CD14-positive monocyte (primary cell): ENCODE measurements at regions not wholly inside any gene's neighbourhood (a gene's known extent, or its start where the extent isn't known, plus 50 kb on each side); places are given as distances from the start of the nearest gene placed in this dataset.

Experiments
- DNase-seq, 3 donors: peaks; one replicate each; pipeline ENCODE4 v3.0.0-alpha.2; 2011 to 2022
- H2AFZ ChIP-seq: 2 replicates; pipeline ENCODE4 v1.6.0; 2012; ENCODE audit warnings: mild to moderate bottlenecking, low read depth, low read length, inconsistent platforms; ENCODE audit not compliant: insufficient read depth, poor library complexity, severe bottlenecking
- H3K27ac ChIP-seq, 2 donors: 1 replicate in 1 of 2; 2 replicates in 1 of 2; pipeline ENCODE4 v1.5.1; 2012 to 2013; ENCODE audit warnings: low read length in 2 of 2, control low read depth in 1 of 2, inconsistent platforms in 1 of 2, low read depth in 1 of 2, mild to moderate bottlenecking in 1 of 2
- H3K27me3 ChIP-seq, 2 donors: one replicate each; pipeline versions ENCODE4 v1.6.0 to v1.6.1; 2011 to 2013; ENCODE audit warnings: low read length in 2 of 2; ENCODE audit not compliant: control insufficient read depth in 2 of 2, insufficient read depth in 2 of 2
- H3K36me3 ChIP-seq, 2 donors: replicated peaks in 1 of 2; 1 replicate in 1 of 2; 2 replicates in 1 of 2; pipeline versions ENCODE4 v1.5.1 to v1.6.1; 2012 to 2013; ENCODE audit warnings: low read length in 2 of 2, control low read depth in 1 of 2, inconsistent platforms in 1 of 2, mild to moderate bottlenecking in 1 of 2; ENCODE audit not compliant: insufficient read depth in 2 of 2, control insufficient read depth in 1 of 2
- H3K4me1 ChIP-seq, 2 donors: 1 replicate in 1 of 2; 2 replicates in 1 of 2; pipeline versions ENCODE4 v1.5.1 to v1.6.1; 2012 to 2013; ENCODE audit warnings: low read length in 2 of 2, control low read depth in 1 of 2, inconsistent platforms in 1 of 2, mild to moderate bottlenecking in 1 of 2, moderate library complexity in 1 of 2; ENCODE audit not compliant: insufficient read depth in 2 of 2, control insufficient read depth in 1 of 2
- H3K4me2 ChIP-seq: replicated peaks from 2 replicates; pipeline ENCODE3; 2012; ENCODE audit warnings: low read length, moderate library complexity, mild to moderate bottlenecking; ENCODE audit not compliant: poor library complexity, severe bottlenecking; ENCODE audit errors: extremely low read depth
- H3K4me3 ChIP-seq, 3 experiments: fragments of 200-600 bp in 1 of 3; sonication (generic) in 1 of 3; replicated peaks in 1 of 3; 1 replicate in 2 of 3; 2 replicates in 1 of 3; pipeline ENCODE4 v1.5.1; 2011 to 2013; ENCODE audit warnings: low read length in 3 of 3, mild to moderate bottlenecking in 3 of 3, control low read depth in 2 of 3, low read depth in 2 of 3, inconsistent platforms in 1 of 3, moderate library complexity in 1 of 3
- H3K79me2 ChIP-seq: 2 replicates; pipeline ENCODE4 v1.6.0; 2012; ENCODE audit warnings: mild to moderate bottlenecking, control low read depth, inconsistent platforms, low read length, moderate library complexity; ENCODE audit not compliant: insufficient read depth
- H3K9ac ChIP-seq: 2 replicates; pipeline ENCODE4 v1.6.0; 2017; ENCODE audit warnings: low read length, mild to moderate bottlenecking; ENCODE audit not compliant: insufficient read depth, poor library complexity, severe bottlenecking
- H3K9me3 ChIP-seq, 2 donors: replicated peaks in 1 of 2; 1 replicate in 1 of 2; 2 replicates in 1 of 2; pipeline versions ENCODE4 v1.5.1 to v1.6.1; 2012 to 2013; ENCODE audit warnings: low read length in 2 of 2, control low read depth in 1 of 2; ENCODE audit not compliant: control insufficient read depth in 1 of 2, insufficient read depth in 1 of 2
- H4K20me1 ChIP-seq: 2 replicates; pipeline ENCODE4 v1.6.0; 2012; ENCODE audit warnings: mild to moderate bottlenecking, low read length, control low read depth, moderate library complexity; ENCODE audit not compliant: insufficient read depth
- H3K27ac Mint-ChIP-seq, 7 donors: one replicate each; pipeline ENCODE4 v1.8.0; 2020; ENCODE audit warnings: mild to moderate bottlenecking in 7 of 7, mixed read lengths in 7 of 7, moderate library complexity in 6 of 7, inconsistent platforms in 2 of 7
- H3K27me3 Mint-ChIP-seq, 3 donors: one replicate each; pipeline ENCODE4 v1.8.0; 2021 to 2022; ENCODE audit warnings: low read depth in 3 of 3, mild to moderate bottlenecking in 3 of 3, mixed read lengths in 3 of 3, moderate library complexity in 3 of 3, inconsistent platforms in 1 of 3
- H3K36me3 Mint-ChIP-seq, 2 donors: one replicate each; pipeline ENCODE4 v1.8.0; 2020; ENCODE audit warnings: mixed read lengths in 2 of 2, inconsistent platforms in 1 of 2, mild to moderate bottlenecking in 1 of 2
- H3K4me1 Mint-ChIP-seq: one replicate; pipeline ENCODE4 v1.8.0; 2020; ENCODE audit warnings: mild to moderate bottlenecking, mixed read lengths
- H3K4me3 Mint-ChIP-seq, 2 donors: one replicate each; pipeline ENCODE4 v1.8.0; 2020; ENCODE audit warnings: mild to moderate bottlenecking in 2 of 2, mixed read lengths in 2 of 2, moderate library complexity in 1 of 2
- H3K9me3 Mint-ChIP-seq, 7 donors: one replicate each; pipeline ENCODE4 v1.8.0; 2020 to 2022; ENCODE audit warnings: mixed read lengths in 7 of 7, mild to moderate bottlenecking in 6 of 7, moderate library complexity in 6 of 7, inconsistent platforms in 2 of 7
- WGBS: methylation state at CpG from one replicate; pipeline ENCODE4 v1.1.5; 2013; ENCODE audit warnings: missing lambda C conversion rate; ENCODE audit not compliant: insufficient coverage; 5-methylcytosine and 5-hydroxymethylcytosine counted together
- intact Hi-C, 2 donors: fragments of 100-400 bp; cut with micrococcal nuclease; formaldehyde crosslinking; loops; one replicate each; pipeline versions ENCODE4 v1.15.0 to v1.15.1; 2023
- TF ChIP-seq, protein P1 (sequence below): fragments of 200-600 bp; IDR thresholded peaks from one replicate; pipeline ENCODE4 v1.8.0; 2022; ENCODE audit warnings: antibody characterized with exemption, mild to moderate bottlenecking

DNA sequence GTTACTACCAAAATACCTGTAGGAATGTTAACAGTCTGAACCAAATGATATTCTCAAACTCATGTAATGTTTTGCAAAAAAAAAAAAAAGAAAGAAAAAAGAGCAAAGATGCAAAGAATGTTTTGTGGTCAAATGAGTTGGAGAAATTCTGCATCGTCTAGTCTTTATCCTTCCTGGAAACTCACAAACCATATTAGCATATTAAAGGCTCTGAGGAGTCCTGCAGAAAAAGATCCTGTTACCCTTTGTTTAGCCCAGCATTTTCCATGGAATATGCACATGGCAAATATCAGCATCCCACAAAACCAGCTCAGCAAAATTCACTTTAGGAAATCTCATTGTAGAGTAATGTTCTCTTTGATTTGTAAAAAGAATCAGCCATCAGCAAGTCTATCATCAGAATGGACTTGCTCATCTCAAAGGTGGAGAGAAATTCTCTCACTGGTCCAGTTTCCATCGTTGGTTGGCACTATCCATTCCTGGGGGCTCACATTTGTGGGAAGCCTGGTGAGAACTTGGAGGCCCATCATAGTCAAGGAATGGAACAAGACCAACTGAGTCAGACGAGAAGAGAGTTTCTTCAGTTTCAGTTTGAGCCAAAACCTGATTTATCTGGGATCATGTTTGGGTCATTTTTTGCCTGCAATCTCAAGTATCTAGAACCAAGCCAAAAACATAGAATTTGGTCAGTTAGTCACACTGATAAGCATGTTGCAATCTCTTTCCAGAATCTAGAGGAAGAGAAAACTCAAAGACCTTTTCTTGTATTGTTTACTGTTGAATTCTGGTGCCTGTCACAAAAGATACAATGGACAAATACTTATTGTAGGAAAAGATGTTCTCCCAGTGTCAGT, 129.8 kb downstream of the TBX5 start:
- no peaks in the 10 kb centered on the region for H3K9me3 ChIP-seq
- no peaks in the 10 kb centered on the region for H3K4me1 Mint-ChIP-seq
- H3K27ac ChIP-seq = no peak overlapping the region
- DNase-seq = no peak
- H3K36me3 ChIP-seq = no peaks in the 10 kb centered on the region
- no peaks in the 10 kb centered on the region for H4K20me1 ChIP-seq
- H3K4me3 ChIP-seq = no peak overlapping the region
- no peak overlapping the region for H3K4me2 ChIP-seq
- no peaks in the 10 kb centered on the region for H3K36me3 Mint-ChIP-seq
- H3K27ac Mint-ChIP-seq = no peak overlapping the region
- H3K4me3 Mint-ChIP-seq = no peak overlapping the region
- H2AFZ ChIP-seq = no peak overlapping the region
- H3K4me1 ChIP-seq = no peaks in the 10 kb centered on the region
- H3K79me2 ChIP-seq = no peaks in the 10 kb centered on the region
- intact Hi-C loops = no loop called here
- no peak overlapping the region for H3K9ac ChIP-seq
- peaks cover 0 to 2% (median 0%) of the 10 kb centered on the region in 7 donors for H3K9me3 Mint-ChIP-seq
- H3K27me3 ChIP-seq = no peaks in the 10 kb centered on the region
- WGBS = 53% methylated on average over 2 of the region's 3 CpGs
- H3K27me3 Mint-ChIP-seq = peaks cover 0 to 6% (median 3%) of the 10 kb centered on the region in 3 donors
- TF ChIP-seq, protein P1, sequence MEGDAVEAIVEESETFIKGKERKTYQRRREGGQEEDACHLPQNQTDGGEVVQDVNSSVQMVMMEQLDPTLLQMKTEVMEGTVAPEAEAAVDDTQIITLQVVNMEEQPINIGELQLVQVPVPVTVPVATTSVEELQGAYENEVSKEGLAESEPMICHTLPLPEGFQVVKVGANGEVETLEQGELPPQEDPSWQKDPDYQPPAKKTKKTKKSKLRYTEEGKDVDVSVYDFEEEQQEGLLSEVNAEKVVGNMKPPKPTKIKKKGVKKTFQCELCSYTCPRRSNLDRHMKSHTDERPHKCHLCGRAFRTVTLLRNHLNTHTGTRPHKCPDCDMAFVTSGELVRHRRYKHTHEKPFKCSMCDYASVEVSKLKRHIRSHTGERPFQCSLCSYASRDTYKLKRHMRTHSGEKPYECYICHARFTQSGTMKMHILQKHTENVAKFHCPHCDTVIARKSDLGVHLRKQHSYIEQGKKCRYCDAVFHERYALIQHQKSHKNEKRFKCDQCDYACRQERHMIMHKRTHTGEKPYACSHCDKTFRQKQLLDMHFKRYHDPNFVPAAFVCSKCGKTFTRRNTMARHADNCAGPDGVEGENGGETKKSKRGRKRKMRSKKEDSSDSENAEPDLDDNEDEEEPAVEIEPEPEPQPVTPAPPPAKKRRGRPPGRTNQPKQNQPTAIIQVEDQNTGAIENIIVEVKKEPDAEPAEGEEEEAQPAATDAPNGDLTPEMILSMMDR = no peak

- no peaks in the 10 kb centered on the region for H3K27me3 ChIP-seq
- no peak overlapping the region for H3K4me3 ChIP-seq
- no peaks in the 10 kb centered on the region for H3K4me1 ChIP-seq
- no peaks in the 10 kb centered on the region for H3K9me3 ChIP-seq
- H2AFZ ChIP-seq = no peak overlapping the region
- Mint-ChIP-seq H3K27me3 (peaks cover 0 to 6% (median 3%) of the 10 kb centered on the region in 3 donors), H3K9me3 (peaks cover 0 to 2% (median 0%) of the 10 kb centered on the region in 7 donors), H3K36me3 (no peaks in the 10 kb centered on the region), H3K27ac (no peak overlapping the region), H3K4me1 (no peaks in the 10 kb centered on the region), H3K4me3 (no peak overlapping the region)
- no peaks in the 10 kb centered on the region for H3K36me3 ChIP-seq
- no peak overlapping the region for H3K4me2 ChIP-seq
- no peaks in the 10 kb centered on the region for H3K79me2 ChIP-seq
- intact Hi-C loops = no loop called here
- no peaks in the 10 kb centered on the region for H4K20me1 ChIP-seq
- H3K27ac ChIP-seq = no peak overlapping the region
- TF ChIP-seq, protein P1 = no peak
- DNase-seq = no peak
- 73% methylated on average over 4 of the region's 4 CpGs for WGBS
- no peak overlapping the region for H3K9ac ChIP-seq
These were observed 130.9 kb downstream of the TBX5 start for GRCh38 chr12:114275086-114275485.
